Muscle of leg (tissue), 3 donors: ENCODE measurements at regions not wholly inside any gene's neighbourhood (a gene's known extent, or its start where the extent isn't known, plus 50 kb on each side); places are given as distances from the start of the nearest gene placed in this dataset.
"Not testable (repeated sequence)": the region's sequence is repeated elsewhere in the genome, so short reads cannot be mapped to it uniquely, and the experiment has no call there.

Experiments
- DNase-seq: peaks from one replicate; pipeline ENCODE4 v3.0.0; 2013
- H3K27ac ChIP-seq: one replicate; pipeline ENCODE4 v1.5.1; 2013; ENCODE audit warnings: mild to moderate bottlenecking, low read length, control low read depth
- H3K27me3 ChIP-seq: one replicate; pipeline ENCODE4 v1.6.1; 2013; ENCODE audit warnings: low read length; ENCODE audit not compliant: control insufficient read depth, insufficient read depth
- H3K36me3 ChIP-seq: one replicate; pipeline ENCODE4 v1.6.1; 2013; ENCODE audit warnings: low read length; ENCODE audit not compliant: control insufficient read depth, insufficient read depth
- H3K4me1 ChIP-seq: one replicate; pipeline ENCODE4 v1.6.1; 2013; ENCODE audit warnings: low read length; ENCODE audit not compliant: control insufficient read depth, insufficient read depth
- H3K4me3 ChIP-seq: one replicate; pipeline ENCODE4 v1.5.1; 2013; ENCODE audit warnings: low read length, control low read depth
- H3K9me3 ChIP-seq: replicated peaks from 2 replicates; pipeline ENCODE4 v1.6.1; 2013; ENCODE audit warnings: low read depth, low read length; ENCODE audit not compliant: control insufficient read depth
- WGBS: methylation state at CpG from one replicate; pipeline ENCODE4 v1.1.5; 2013; ENCODE audit warnings: missing lambda C conversion rate; ENCODE audit not compliant: insufficient coverage; 5-methylcytosine and 5-hydroxymethylcytosine counted together

DNA sequence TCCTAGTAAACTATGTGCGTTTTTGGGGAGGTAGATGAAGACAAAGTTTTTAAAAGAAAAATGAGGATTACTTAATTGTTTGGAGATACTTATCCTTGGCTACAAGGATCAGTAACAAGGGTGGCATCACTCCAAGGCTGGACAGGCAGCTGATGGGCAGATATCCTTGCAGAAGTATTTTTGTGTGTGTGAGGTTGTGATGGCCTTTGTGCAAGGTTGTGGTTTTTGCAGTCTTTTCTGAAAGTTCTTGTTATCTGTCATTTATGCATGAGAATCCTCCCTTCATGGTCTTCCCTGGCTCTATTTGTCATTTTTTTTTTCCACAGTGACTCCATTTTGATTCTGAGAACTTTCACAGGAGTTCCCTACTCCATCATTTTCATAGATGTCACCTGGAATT is 96.0 kb upstream of the C1GALT1C1 start:
- Histone ChIP-seq H3K4me1 (no peaks in the 10 kb centered on the region), H3K9me3 (no peaks in the 10 kb centered on the region), H3K27ac (no peak overlapping the region), H3K36me3 (no peaks in the 10 kb centered on the region), H3K4me3 (no peak overlapping the region), H3K27me3 (no peaks in the 10 kb centered on the region)
- DNase-seq, result no peak
- WGBS, result 86% methylated on average over 1 of the region's 1 CpG

DNA sequence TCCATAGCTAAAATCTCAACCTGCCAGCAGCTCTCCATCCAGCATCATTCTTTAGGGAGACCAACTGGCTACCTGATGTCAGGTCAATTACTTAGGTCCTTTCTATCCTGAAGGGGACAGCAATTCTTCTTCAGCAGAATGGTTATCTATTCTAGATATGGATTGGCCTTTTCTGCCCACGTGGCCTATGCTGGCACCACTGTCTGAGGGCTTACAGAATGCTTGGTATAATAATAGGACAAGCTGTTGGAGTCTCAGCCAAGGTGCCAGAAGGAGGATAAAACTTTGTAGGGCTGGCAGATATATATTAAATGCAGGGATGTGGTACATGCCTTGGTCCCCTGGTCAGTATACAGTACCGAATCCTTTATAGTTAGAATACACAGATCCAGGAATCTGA is 89.8 kb upstream of the C1GALT1C1 start:
- no peak overlapping the region for H3K27ac ChIP-seq
- H3K9me3 ChIP-seq, result no peaks in the 10 kb centered on the region
- 40% methylated on average over 1 of the region's 2 CpGs for WGBS

GRCh38 chrX:120718969-120719368 is 89.1 kb upstream of the C1GALT1C1 start:
- no peaks in the 10 kb centered on the region for H3K27me3 ChIP-seq
- no peaks in the 10 kb centered on the region for H3K4me1 ChIP-seq
- no peak overlapping the region for H3K4me3 ChIP-seq
- no peaks in the 10 kb centered on the region for H3K36me3 ChIP-seq
- H3K27ac ChIP-seq, result no peak overlapping the region
- no peaks in the 10 kb centered on the region for H3K9me3 ChIP-seq
- WGBS, result no CpG with 5 or more reads among the region's 2 CpGs
- DNase-seq, result no peak

More for the DNA sequence above, 89.8 kb upstream of the C1GALT1C1 start:
- no peak for DNase-seq
- H3K36me3 ChIP-seq, result no peaks in the 10 kb centered on the region
- H3K27me3 ChIP-seq, result no peaks in the 10 kb centered on the region
- H3K4me3 ChIP-seq, result no peak overlapping the region
- no peaks in the 10 kb centered on the region for H3K4me1 ChIP-seq

DNA sequence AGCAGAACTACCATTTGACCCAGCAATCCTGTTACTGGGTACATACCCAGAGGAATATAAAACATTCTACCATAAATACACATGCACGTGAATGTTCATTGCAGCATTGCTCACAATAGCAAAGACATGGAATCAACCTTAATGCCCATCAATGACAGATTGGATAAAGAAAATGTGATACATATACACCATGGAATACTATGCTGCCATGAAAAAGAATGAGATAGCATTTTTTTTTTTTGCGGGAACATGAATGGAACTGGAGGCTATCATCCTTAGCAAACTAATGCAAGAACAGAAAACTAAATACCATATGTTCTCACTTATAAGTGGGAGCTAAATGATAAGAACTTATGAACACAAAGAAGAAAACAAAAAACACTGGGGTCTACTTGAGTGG is 72.5 kb upstream of the C1GALT1C1 start:
- not testable (repeated sequence) for H3K4me1 ChIP-seq, H3K9me3 ChIP-seq, H3K36me3 ChIP-seq, H3K27me3 ChIP-seq, DNase-seq, H3K4me3 ChIP-seq, H3K27ac ChIP-seq
- WGBS, result no CpG with 5 or more reads among the region's 2 CpGs

DNA sequence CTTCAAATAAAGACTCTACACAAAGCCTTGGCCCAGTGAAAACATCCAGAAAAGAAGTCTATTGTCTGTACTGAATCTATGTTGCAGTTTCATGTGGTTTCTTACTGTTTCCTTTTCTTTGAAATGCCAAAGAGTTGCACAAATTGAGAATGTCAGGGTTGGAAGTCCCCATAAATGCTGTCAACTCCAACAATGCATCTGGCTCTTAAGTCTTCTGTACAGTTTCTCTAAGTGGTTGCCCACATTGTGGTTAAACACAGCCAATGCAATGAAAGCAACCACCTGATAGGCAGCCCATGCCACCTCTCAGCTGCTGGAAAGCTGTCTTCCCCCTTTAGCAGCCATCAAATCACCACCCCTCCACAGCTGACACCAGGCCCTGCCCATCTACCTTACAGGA is 67.2 kb upstream of the C1GALT1C1 start:
- Histone ChIP-seq H3K27ac (no peak overlapping the region), H3K36me3 (no peaks in the 10 kb centered on the region), H3K27me3 (no peaks in the 10 kb centered on the region), H3K4me1 (no peaks in the 10 kb centered on the region), H3K4me3 (no peak overlapping the region), H3K9me3 (peaks cover 2% of the 10 kb centered on the region)
- DNase-seq, result no peak

DNA sequence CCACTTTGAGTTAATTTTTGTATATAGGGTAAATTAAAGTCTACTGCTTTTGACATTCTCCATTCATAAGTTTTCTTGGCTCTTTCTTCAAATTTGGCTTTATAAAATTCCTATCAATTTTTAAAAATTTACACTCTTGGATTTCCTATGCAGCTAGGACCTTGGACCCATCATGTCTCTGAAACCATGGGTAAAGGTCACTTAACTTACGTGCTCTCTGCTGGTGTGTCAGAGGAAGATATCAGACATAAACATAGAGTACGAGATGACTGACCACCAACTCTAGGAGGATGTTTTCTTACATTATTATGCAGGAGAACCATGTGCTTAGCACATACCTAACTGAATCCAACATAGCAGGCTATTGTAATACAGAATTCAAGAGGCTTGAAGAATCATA is 62.5 kb upstream of the C1GALT1C1 start:
- Histone ChIP-seq H3K9me3 (no peaks in the 10 kb centered on the region), H3K36me3 (no peaks in the 10 kb centered on the region), H3K4me1 (no peaks in the 10 kb centered on the region), H3K27me3 (no peaks in the 10 kb centered on the region), H3K27ac (no peak overlapping the region), H3K4me3 (no peak overlapping the region)
- no CpG with 5 or more reads among the region's 2 CpGs for WGBS
- no peak for DNase-seq

GRCh38 chrX:120690941-120691340 is 61.1 kb upstream of the C1GALT1C1 start:
- Histone ChIP-seq H3K36me3 (no peaks in the 10 kb centered on the region), H3K4me3 (no peak overlapping the region), H3K27ac (no peak overlapping the region), H3K27me3 (no peaks in the 10 kb centered on the region), H3K4me1 (no peaks in the 10 kb centered on the region), H3K9me3 (no peaks in the 10 kb centered on the region)
- no peak for DNase-seq
- 92% methylated on average over 2 of the region's 4 CpGs for WGBS

DNA sequence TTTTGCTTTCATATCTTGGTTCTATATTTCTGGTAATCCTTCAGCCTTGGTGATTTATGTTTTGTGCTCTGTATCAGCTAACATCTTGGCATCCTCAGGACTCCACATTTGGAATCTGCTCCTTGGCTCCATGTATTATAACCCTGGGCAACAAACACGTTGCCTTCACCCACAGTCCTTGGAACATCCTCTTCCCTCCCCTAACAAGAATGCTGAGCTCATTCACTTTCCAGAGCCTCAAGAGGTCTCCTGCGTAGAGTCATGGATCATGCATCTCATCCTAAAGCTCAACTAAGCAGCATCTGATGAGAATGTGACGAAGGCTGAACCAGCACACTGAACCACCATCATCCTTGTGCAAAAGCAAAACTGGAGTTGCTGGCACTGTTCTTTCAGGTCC is 60.5 kb upstream of the C1GALT1C1 start:
- no peaks in the 10 kb centered on the region for H3K27me3 ChIP-seq
- no peak overlapping the region for H3K27ac ChIP-seq
- no peaks in the 10 kb centered on the region for H3K4me1 ChIP-seq
- H3K9me3 ChIP-seq, result no peaks in the 10 kb centered on the region
- no peak for DNase-seq
- no peaks in the 10 kb centered on the region for H3K36me3 ChIP-seq
- WGBS, result 61% methylated on average over 3 of the region's 3 CpGs
- no peak overlapping the region for H3K4me3 ChIP-seq

DNA sequence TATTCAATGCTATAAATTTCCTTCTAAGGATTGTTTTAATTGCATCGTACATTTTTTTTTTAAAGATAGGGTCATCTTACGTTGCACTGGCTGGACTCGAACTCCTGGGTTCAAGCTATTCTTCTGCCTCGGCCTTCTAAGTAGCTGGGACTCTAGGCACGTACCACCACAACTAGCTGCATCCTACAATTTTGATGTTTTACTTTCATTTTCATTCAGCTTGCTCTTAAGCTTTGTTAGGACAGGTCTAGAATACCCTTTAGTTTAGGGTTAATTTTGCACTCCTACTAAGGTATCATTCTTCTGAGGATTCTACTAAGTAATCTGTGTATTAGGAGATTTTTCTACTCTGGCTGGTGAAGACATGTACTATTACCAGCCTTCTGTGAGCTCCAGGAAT is 50.2 kb upstream of the C1GALT1C1 start:
- WGBS, result 80% methylated on average over 2 of the region's 5 CpGs
- no peaks in the 10 kb centered on the region for H3K36me3 ChIP-seq
- DNase-seq, result no peak

More for the DNA sequence above, 50.2 kb upstream of the C1GALT1C1 start:
- no peak overlapping the region for H3K4me3 ChIP-seq
- peaks cover 2% of the 10 kb centered on the region for H3K27me3 ChIP-seq
- no peaks in the 10 kb centered on the region for H3K4me1 ChIP-seq
- no peaks in the 10 kb centered on the region for H3K9me3 ChIP-seq
- no peak overlapping the region for H3K27ac ChIP-seq
